ENCODE measurements at regions not wholly inside any gene's neighbourhood (a gene's known extent, or its start where the extent isn't known, plus 50 kb on each side); places are given as distances from the start of the nearest gene placed in this dataset.
"Not testable (repeated sequence)": the region's sequence is repeated elsewhere in the genome, so short reads cannot be mapped to it uniquely, and the experiment has no call there.

- TF ChIP-seq, protein P1, sequence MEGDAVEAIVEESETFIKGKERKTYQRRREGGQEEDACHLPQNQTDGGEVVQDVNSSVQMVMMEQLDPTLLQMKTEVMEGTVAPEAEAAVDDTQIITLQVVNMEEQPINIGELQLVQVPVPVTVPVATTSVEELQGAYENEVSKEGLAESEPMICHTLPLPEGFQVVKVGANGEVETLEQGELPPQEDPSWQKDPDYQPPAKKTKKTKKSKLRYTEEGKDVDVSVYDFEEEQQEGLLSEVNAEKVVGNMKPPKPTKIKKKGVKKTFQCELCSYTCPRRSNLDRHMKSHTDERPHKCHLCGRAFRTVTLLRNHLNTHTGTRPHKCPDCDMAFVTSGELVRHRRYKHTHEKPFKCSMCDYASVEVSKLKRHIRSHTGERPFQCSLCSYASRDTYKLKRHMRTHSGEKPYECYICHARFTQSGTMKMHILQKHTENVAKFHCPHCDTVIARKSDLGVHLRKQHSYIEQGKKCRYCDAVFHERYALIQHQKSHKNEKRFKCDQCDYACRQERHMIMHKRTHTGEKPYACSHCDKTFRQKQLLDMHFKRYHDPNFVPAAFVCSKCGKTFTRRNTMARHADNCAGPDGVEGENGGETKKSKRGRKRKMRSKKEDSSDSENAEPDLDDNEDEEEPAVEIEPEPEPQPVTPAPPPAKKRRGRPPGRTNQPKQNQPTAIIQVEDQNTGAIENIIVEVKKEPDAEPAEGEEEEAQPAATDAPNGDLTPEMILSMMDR (IDR thresholded peaks at IDR 0.05): no peak
- Histone ChIP-seq H3K9me3 (no peaks in the 10 kb centered on the region), H3K4me1 (no peaks in the 10 kb centered on the region), H3K36me3 (no peaks in the 10 kb centered on the region), H3K4me3 (no peak overlapping the region), H3K27me3 (no peaks in the 10 kb centered on the region), H3K27ac (no peak overlapping the region)
- DNase-seq (ENCODE audit: low spot score): no peak
These were observed 1337.8 kb downstream of the AMY1C start for GRCh38 chr1:105087506-105087905.

DNA sequence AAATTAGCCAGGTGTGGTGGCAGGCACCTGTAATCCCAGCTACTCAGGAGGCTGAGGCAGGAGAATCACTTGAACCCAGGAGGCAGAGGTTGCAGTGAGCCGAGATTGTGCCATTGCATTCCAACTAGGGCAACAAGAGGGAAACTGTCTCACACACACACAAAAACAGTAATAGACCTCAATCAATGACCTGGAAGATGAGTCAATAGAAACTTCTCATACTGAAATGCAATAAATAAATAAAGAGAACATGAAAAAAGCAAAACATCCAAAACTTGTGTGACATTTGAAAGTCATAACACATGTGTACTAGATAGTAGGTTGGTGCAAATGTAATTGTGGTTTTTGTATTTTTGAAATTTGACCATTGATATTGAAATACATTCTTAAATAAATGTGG, 1338.5 kb downstream of the AMY1C start:
- Histone ChIP-seq H3K9me3 (no peaks in the 10 kb centered on the region), H3K27ac (no peak overlapping the region), H3K4me3 (no peak overlapping the region), H3K27me3 (no peaks in the 10 kb centered on the region), H3K4me1 (no peaks in the 10 kb centered on the region), H3K36me3 (no peaks in the 10 kb centered on the region)
- DNase-seq (ENCODE audit: low spot score): no peak
- TF ChIP-seq, protein P1 (IDR thresholded peaks at IDR 0.05): no peak

GRCh38 chr1:105093893-105094292, 1344.2 kb downstream of the AMY1C start:
- H3K36me3 ChIP-seq, H3K4me1 ChIP-seq, H3K4me3 ChIP-seq: not testable (repeated sequence)

DNA sequence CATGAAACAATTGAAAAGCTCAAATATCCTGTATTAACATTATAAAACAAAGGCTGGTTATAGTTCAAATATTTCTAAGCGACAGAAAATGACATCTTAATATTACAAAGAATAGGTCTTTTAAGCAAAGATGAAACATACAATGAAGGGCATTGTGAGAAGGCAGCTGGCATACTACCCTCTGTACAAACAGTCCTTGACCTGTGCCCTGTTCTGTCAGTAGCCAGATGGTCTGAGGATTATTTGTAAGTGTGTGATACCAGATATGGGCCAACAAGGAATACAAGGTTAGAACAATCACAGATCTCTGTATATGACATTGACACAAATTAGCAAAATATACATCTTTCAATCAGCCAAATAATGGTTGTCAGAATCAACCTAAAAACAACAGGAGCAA, 1350.4 kb downstream of the AMY1C start:
- no peaks in the 10 kb centered on the region for H3K9me3 ChIP-seq
- no peaks in the 10 kb centered on the region for H3K4me1 ChIP-seq
- H3K4me3 ChIP-seq: no peak overlapping the region
- TF ChIP-seq, protein P1 (IDR thresholded peaks at IDR 0.05): no peak
- H3K36me3 ChIP-seq: no peaks in the 10 kb centered on the region
- H3K27ac ChIP-seq: no peak overlapping the region
- no peak for DNase-seq (ENCODE audit: low spot score)
- H3K27me3 ChIP-seq: no peaks in the 10 kb centered on the region

More at GRCh38 chr1:105093893-105094292, 1344.2 kb downstream of the AMY1C start:
- not testable (repeated sequence) for H3K9me3 ChIP-seq; DNase-seq (ENCODE audit: low spot score); H3K27ac ChIP-seq; H3K27me3 ChIP-seq

- no peaks in the 10 kb centered on the region for H3K9me3 ChIP-seq
- no peaks in the 10 kb centered on the region for H3K4me1 ChIP-seq
- H3K27me3 ChIP-seq: no peaks in the 10 kb centered on the region
- TF ChIP-seq, protein P1 (IDR thresholded peaks at IDR 0.05): no peak
- no peak overlapping the region for H3K4me3 ChIP-seq
- no peak overlapping the region for H3K27ac ChIP-seq
- no peaks in the 10 kb centered on the region for H3K36me3 ChIP-seq
- no peak for DNase-seq (ENCODE audit: low spot score)
These were observed 1351.6 kb downstream of the AMY1C start for GRCh38 chr1:105101261-105101660.

DNA sequence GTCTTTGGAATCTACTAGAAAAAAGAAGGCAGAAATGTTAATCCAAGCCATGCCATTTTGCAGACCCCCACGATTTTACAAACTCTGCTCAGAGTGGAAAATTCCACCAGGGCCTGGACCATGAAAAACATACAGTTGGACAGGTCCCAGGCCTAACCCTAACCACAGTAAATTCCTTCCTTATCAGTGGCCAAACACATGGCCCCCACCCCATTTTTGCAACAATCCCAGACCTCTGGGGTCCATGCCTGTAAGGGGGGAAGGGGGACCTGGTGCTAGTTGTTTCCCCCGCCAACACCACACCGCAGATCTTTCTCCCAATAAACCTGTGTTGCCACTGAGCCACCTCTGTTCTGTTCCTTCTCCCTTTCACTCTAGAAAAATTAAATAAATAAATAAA, 1352.7 kb downstream of the AMY1C start:
- Histone ChIP-seq H3K36me3 (no peaks in the 10 kb centered on the region), H3K27me3 (no peaks in the 10 kb centered on the region), H3K4me1 (no peaks in the 10 kb centered on the region), H3K9me3 (no peaks in the 10 kb centered on the region), H3K27ac (no peak overlapping the region), H3K4me3 (no peak overlapping the region)
- DNase-seq (ENCODE audit: low spot score): no peak
- TF ChIP-seq, protein P1 (IDR thresholded peaks at IDR 0.05): no peak

Data from right atrium auricular region (tissue), 2 donors.